Stomach (tissue), 8 donors: ENCODE measurements at regions not wholly inside any gene's neighbourhood (a gene's known extent, or its start where the extent isn't known, plus 50 kb on each side); places are given as distances from the start of the nearest gene placed in this dataset.

ENCODE experiments used
- DNase-seq, 2 donors: peaks; one replicate each; pipeline versions ENCODE4 v3.0.0 to v3.0.0-alpha.2; 2013 to 2019
- H3K27ac ChIP-seq, 5 donors: fragments of 200-600 bp in 4 of 5; sonication (generic) in 4 of 5; one replicate each; pipeline ENCODE4 v1.5.1; 2013 to 2019; ENCODE audit warnings: mild to moderate bottlenecking in 1 of 5, moderate library complexity in 1 of 5
- H3K27me3 ChIP-seq, 3 donors: fragments of 200-600 bp; sonication (generic); one replicate each; pipeline ENCODE4 v1.5.1; 2017 to 2019; ENCODE audit warnings: mixed run types in 1 of 3
- H3K36me3 ChIP-seq, 4 donors: fragments of 200-600 bp; sonication (generic); 1 replicate in 3 of 4; 2 replicates in 1 of 4; pipeline ENCODE4 v1.5.1; 2016 to 2019
- H3K4me1 ChIP-seq, 4 donors: fragments of 200-600 bp; sonication (generic); one replicate each; pipeline ENCODE4 v1.5.1; 2016 to 2019
- H3K4me3 ChIP-seq, 4 donors: fragments of 200-600 bp; sonication (generic) in 3 of 4; one replicate each; pipeline ENCODE4 v1.5.1; 2016 to 2019; ENCODE audit warnings: mild to moderate bottlenecking in 1 of 4
- H3K9me3 ChIP-seq, 4 donors: fragments of 200-600 bp; sonication (generic); one replicate each; pipeline ENCODE4 v1.5.1; 2016 to 2019
- CTCF ChIP-seq, 7 experiments: fragments of 450-650 bp in 4 of 7; fragments of 200-600 bp in 3 of 7; sonication (generic) in 3 of 7; IDR thresholded peaks; one replicate each; pipeline ENCODE4 v1.5.1; 2016 to 2019; ENCODE audit warnings: antibody characterized with exemption in 7 of 7, control low read depth in 2 of 7, mild to moderate bottlenecking in 1 of 7
- EP300 ChIP-seq: sonication (generic); formaldehyde crosslinking; IDR thresholded peaks from one replicate; pipeline ENCODE4 v1.6.1; 2017; ENCODE audit warnings: antibody characterized with exemption
- POLR2A ChIP-seq, 4 donors: fragments of 450-650 bp; IDR thresholded peaks; one replicate each; pipeline ENCODE4 v1.6.1; 2016; ENCODE audit warnings: antibody characterized with exemption in 4 of 4, control low read depth in 2 of 4, mild to moderate bottlenecking in 1 of 4, moderate library complexity in 1 of 4
- POLR2AphosphoS5 ChIP-seq, 3 donors: sonication (generic); formaldehyde crosslinking; IDR thresholded peaks; one replicate each; pipeline ENCODE4 v1.6.1; 2016; ENCODE audit warnings: antibody characterized with exemption in 3 of 3
- WGBS, 5 donors: extraction: QIAGEN DNeasy Blood & Tissue Kit in 3 of 5; methylation state at CpG; one replicate each; pipeline versions ENCODE4 v1.1.5 to v1.1.7; 2013 to 2018; 5-methylcytosine and 5-hydroxymethylcytosine counted together
- intact Hi-C: fragments of 100-400 bp; cut with DNase I; formaldehyde crosslinking; loops from one replicate; pipeline ENCODE4 v1.15.1; 2023; ENCODE audit warnings: low total_unique reads
- donor health status: healthy with polysubstance abuse.
- donor health status: Bipolar disorder and iron deficiency.
- donor health status: healthy.

DNA sequence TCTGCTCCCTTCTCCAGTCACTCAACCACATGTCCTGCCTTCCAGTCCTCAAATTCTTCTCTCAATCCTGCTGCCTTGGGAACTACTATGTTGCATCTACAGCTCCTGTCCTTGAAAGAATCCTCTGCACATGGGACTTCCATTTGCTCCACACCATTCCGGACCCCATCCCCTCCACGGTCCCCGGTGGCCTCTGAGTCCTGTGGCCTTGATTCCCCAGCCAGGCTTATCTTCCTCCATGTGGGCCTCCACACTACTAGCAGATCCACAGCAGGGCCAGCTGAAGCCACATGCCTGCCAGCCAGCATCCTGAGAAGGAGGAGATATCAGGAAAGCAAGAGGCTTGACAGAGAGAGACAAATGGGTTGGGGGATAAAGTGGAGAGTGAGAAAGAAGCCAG, 1323.8 kb downstream of the UQCRFS1 start:
- H3K4me3 ChIP-seq: no peak overlapping the region
- no peaks in the 10 kb centered on the region for H3K27me3 ChIP-seq
- no peaks in the 10 kb centered on the region for H3K36me3 ChIP-seq
- DNase-seq: no peak
- no peak for TF ChIP-seq POLR2AphosphoS5 (IDR thresholded peaks at IDR 0.05)
- no peak for TF ChIP-seq CTCF (IDR thresholded peaks at IDR 0.05)
- TF ChIP-seq EP300: no peak
- no peak for TF ChIP-seq POLR2A (IDR thresholded peaks at IDR 0.05)
- WGBS, 5 donors: 84 to 97% (median 89%) methylated on average over 3 of the region's 3 CpGs
- H3K27ac ChIP-seq: no peak overlapping the region
- intact Hi-C loops: no loop called here
- peaks cover 0 to 5% (median 0%) of the 10 kb centered on the region in 4 donors for H3K9me3 ChIP-seq
- H3K4me1 ChIP-seq: no peaks in the 10 kb centered on the region

DNA sequence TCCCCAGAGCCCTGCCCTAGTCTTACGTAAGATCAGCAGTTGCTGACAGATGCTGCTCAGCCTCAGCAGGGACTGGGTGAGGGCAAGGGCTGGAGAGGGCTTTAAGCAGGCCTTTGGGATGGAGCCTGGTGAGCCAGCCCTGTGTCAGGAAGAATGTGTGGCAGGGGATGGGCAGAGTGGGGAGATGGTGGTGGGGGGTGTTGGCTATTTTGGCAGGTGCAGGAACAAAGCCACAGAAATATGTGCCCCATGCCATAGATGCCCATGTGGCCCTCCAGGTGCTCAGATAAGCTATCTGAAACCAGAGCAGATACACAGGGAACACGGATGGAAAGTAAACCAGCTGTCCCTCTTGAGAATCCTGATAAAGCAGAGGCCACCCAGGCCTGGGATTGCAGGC, 1325.0 kb downstream of the UQCRFS1 start:
- TF ChIP-seq EP300: no peak
- TF ChIP-seq CTCF (IDR thresholded peaks at IDR 0.05): no peak
- no peak for TF ChIP-seq POLR2A (IDR thresholded peaks at IDR 0.05)
- no peak for TF ChIP-seq POLR2AphosphoS5 (IDR thresholded peaks at IDR 0.05)
- intact Hi-C loops: no loop called here
- H3K4me1 ChIP-seq: no peaks in the 10 kb centered on the region
- 49 to 64% (median 57%) methylated on average over 2 of the region's 2 CpGs for WGBS, 5 donors
- H3K9me3 ChIP-seq: peaks cover 0 to 5% (median 0%) of the 10 kb centered on the region in 4 donors
- H3K4me3 ChIP-seq: no peak overlapping the region
- H3K27me3 ChIP-seq: no peaks in the 10 kb centered on the region
- no peak for DNase-seq
- no peak overlapping the region for H3K27ac ChIP-seq
- H3K36me3 ChIP-seq: no peaks in the 10 kb centered on the region

DNA sequence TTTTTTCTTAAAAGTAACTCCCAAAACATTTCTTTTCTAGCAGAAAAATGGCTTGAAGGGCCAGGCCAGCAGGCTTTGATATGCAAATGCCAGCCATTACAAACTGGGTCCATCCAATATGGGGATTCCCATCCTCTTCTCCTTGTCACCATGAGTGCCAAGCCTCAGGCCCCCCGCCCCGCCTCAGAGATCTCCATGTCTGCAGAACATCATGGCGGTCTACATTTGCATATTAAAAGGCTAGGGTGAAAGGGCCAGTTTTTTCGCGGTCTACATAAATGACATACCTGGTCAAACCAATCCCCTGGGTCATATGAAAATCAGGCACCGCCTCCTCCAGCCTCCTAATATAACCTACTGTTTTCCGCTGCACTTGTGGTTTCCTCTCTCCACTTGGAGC, 1327.6 kb downstream of the UQCRFS1 start:
- no peak overlapping the region for H3K4me3 ChIP-seq
- no peak overlapping the region for H3K27ac ChIP-seq
- DNase-seq: no peak
- WGBS, 5 donors: 85 to 90% (median 87%) methylated on average over 7 of the region's 7 CpGs
- H3K36me3 ChIP-seq: no peaks in the 10 kb centered on the region
- no peaks in the 10 kb centered on the region for H3K27me3 ChIP-seq
- H3K9me3 ChIP-seq: peaks cover 0 to 5% (median 0%) of the 10 kb centered on the region in 4 donors
- no peaks in the 10 kb centered on the region for H3K4me1 ChIP-seq
- intact Hi-C loops: no loop called here
- no peak for TF ChIP-seq POLR2A (IDR thresholded peaks at IDR 0.05)
- no peak for TF ChIP-seq CTCF (IDR thresholded peaks at IDR 0.05)
- TF ChIP-seq EP300: no peak
- no peak for TF ChIP-seq POLR2AphosphoS5 (IDR thresholded peaks at IDR 0.05)

GRCh38 chr19:27884376-27884775, 1328.6 kb downstream of the UQCRFS1 start:
- no peak for TF ChIP-seq EP300
- TF ChIP-seq POLR2A (IDR thresholded peaks at IDR 0.05): no peak
- TF ChIP-seq CTCF (IDR thresholded peaks at IDR 0.05): no peak
- TF ChIP-seq POLR2AphosphoS5 (IDR thresholded peaks at IDR 0.05): no peak
- WGBS, 5 donors: 81 to 94% (median 88%) methylated on average over 2 of the region's 2 CpGs
- H3K27ac ChIP-seq: no peak overlapping the region
- no peak for DNase-seq
- H3K9me3 ChIP-seq: peaks cover 0 to 5% (median 0%) of the 10 kb centered on the region in 4 donors
- no peaks in the 10 kb centered on the region for H3K27me3 ChIP-seq
- no peaks in the 10 kb centered on the region for H3K36me3 ChIP-seq
- H3K4me1 ChIP-seq: no peaks in the 10 kb centered on the region
- intact Hi-C loops: no loop called here
- no peak overlapping the region for H3K4me3 ChIP-seq
